Left ventricle myocardium inferior (tissue), 1 donor: ENCODE measurements at regions not wholly inside any gene's neighbourhood (a gene's known extent, or its start where the extent isn't known, plus 50 kb on each side); places are given as distances from the start of the nearest gene placed in this dataset.

Experiments used
- DNase-seq: peaks from one replicate; pipeline ENCODE4 v3.0.0-alpha.2; 2020
- H3K27ac ChIP-seq: fragments of 200-600 bp; replicated peaks from 2 replicates; pipeline ENCODE4 v1.8.0; 2021
- H3K27me3 ChIP-seq: fragments of 200-600 bp; 2 replicates; pipeline ENCODE4 v1.8.0; 2021; ENCODE audit warnings: low read depth
- H3K36me3 ChIP-seq: fragments of 200-600 bp; 2 replicates; pipeline ENCODE4 v1.8.0; 2021
- H3K4me1 ChIP-seq: fragments of 200-600 bp; 2 replicates; pipeline ENCODE4 v1.8.0; 2021
- H3K4me3 ChIP-seq: fragments of 200-600 bp; 2 replicates; pipeline ENCODE4 v1.8.0; 2021; ENCODE audit warnings: mild to moderate bottlenecking, moderate library complexity
- H3K9me3 ChIP-seq: fragments of 200-600 bp; replicated peaks from 2 replicates; pipeline ENCODE4 v1.8.0; 2021
- intact Hi-C: fragments of 100-400 bp; cut with micrococcal nuclease; formaldehyde crosslinking; loops from one replicate; pipeline ENCODE4 v1.11.0; 2022
- TF ChIP-seq, protein P1 (sequence below): fragments of 200-600 bp; IDR thresholded peaks from 2 replicates; pipeline ENCODE4 v1.8.0; 2021; ENCODE audit warnings: antibody characterized with exemption, mild to moderate bottlenecking, borderline replicate concordance
- donor health status: DM: no; HTN: yes; CAD: no; lungs with severe emphysema.

DNA sequence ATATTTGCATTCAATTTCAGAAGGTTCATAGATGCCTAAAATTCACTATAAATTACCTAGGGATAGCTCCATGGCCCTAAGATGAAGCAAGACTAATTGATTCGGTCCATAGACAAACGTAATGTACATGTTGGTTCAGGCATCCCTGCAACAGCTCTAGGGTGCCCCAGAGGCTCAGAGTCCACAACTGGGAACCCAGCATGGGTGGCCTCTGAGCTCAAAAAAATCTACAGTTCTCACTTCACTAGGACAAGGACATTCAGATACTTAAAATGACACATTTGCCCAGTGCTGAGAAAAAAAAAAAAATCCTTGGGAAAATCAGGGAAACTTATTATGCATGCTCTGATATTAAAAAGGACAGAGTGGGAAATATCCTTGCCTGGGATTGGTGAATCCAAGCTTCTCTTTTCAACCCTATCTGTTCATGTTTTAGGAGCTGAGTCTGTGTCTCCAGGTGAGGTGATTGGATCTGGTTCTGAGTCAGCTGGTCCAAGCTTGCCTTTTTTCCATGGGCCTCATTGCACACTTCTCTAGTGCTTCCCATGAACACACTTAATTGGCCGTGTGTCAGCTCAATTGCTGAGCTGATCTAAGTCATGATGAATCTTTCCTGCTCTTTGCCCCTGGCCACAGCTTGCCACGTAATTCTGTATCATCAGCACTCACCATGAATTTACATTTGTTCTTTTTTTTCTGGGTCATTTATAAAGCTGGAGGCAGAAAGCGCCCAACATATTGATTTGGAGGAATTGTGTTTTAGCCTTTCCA is 116.3 kb upstream of the RCN1 start:
- intact Hi-C loops, result no loop called here
- peaks cover 77% of the 10 kb centered on the region for H3K27me3 ChIP-seq

DNA sequence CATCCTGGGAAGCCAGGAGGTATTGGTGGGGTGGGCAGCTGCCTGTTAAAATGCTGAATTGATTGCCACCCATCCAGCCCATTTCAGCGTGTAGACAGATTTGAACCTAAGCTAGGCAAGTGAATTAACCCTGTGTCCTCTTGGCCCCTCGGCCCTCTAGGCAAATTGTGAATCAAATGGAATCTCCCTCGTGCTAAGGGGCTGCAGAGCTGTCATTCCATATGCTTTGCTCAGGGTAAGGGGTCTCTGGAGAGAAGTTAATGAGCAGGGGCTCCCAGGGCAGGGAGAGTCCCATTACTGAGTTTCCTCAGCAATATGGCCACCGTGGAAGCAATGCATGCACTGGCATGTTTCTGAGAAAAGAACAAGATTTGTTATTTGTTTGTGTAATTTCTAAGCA is 117.7 kb upstream of the RCN1 start:
- H3K4me1 ChIP-seq, result no peaks in the 10 kb centered on the region
- DNase-seq, result no peak
- H3K36me3 ChIP-seq, result no peaks in the 10 kb centered on the region
- intact Hi-C loops, result no loop called here
- TF ChIP-seq, protein P1, sequence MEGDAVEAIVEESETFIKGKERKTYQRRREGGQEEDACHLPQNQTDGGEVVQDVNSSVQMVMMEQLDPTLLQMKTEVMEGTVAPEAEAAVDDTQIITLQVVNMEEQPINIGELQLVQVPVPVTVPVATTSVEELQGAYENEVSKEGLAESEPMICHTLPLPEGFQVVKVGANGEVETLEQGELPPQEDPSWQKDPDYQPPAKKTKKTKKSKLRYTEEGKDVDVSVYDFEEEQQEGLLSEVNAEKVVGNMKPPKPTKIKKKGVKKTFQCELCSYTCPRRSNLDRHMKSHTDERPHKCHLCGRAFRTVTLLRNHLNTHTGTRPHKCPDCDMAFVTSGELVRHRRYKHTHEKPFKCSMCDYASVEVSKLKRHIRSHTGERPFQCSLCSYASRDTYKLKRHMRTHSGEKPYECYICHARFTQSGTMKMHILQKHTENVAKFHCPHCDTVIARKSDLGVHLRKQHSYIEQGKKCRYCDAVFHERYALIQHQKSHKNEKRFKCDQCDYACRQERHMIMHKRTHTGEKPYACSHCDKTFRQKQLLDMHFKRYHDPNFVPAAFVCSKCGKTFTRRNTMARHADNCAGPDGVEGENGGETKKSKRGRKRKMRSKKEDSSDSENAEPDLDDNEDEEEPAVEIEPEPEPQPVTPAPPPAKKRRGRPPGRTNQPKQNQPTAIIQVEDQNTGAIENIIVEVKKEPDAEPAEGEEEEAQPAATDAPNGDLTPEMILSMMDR, result no peak
- H3K4me3 ChIP-seq, result no peak overlapping the region
- peaks cover 63% of the 10 kb centered on the region for H3K27me3 ChIP-seq
- H3K27ac ChIP-seq, result no peak overlapping the region
- no peaks in the 10 kb centered on the region for H3K9me3 ChIP-seq

More for the DNA sequence above, 116.3 kb upstream of the RCN1 start:
- Histone ChIP-seq H3K27ac (no peak overlapping the region), H3K9me3 (no peaks in the 10 kb centered on the region), H3K36me3 (no peaks in the 10 kb centered on the region), H3K4me3 (no peak overlapping the region), H3K4me1 (no peaks in the 10 kb centered on the region)
- DNase-seq, result no peak
- TF ChIP-seq, protein P1, result no peak

DNA sequence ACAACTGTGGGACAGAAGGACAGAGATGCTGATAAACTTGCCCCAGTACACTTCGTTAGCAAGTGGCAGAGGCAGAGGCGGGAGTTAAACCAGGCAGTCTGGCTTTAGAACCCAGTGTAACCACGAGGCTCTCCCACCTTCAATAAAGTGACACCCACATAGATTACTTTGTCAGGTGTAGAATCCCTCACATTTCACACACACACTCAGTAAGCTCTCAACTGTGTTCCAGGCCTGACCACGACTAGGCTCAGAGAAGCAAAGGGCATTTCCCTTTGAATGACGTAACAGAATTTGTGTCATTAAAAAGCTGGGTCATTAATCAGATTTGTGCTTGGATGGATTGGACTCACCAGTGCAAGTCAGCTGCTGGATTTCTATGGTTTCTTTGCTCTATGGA is 118.3 kb upstream of the RCN1 start:
- Histone ChIP-seq H3K4me3 (no peak overlapping the region), H3K27me3 (peaks cover 58% of the 10 kb centered on the region), H3K4me1 (peaks cover 3% of the 10 kb centered on the region), H3K9me3 (no peaks in the 10 kb centered on the region), H3K36me3 (no peaks in the 10 kb centered on the region), H3K27ac (no peak overlapping the region)
- intact Hi-C loops, result no loop called here
- DNase-seq, result no peak
- TF ChIP-seq, protein P1, result no peak

DNA sequence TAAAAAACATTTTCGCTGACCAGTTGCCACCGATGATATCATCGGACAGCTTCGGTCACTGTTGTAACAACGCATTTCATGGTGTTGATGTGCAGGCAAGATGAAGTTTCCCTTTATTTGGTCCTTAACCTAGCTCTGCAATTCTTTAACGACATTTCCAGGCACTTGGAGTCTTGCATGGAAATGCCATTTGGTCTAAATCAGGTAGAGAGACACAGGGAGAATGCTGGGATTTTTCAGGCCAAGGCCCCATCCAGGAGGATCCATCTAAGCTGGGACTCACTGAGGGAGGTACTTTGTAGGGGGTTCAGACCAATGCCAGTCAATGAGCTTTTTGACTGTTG is 121.5 kb upstream of the RCN1 start:
- H3K4me1 ChIP-seq, result peaks cover 7% of the 10 kb centered on the region
- no peaks in the 10 kb centered on the region for H3K36me3 ChIP-seq
- no peak overlapping the region for H3K27ac ChIP-seq
- no peaks in the 10 kb centered on the region for H3K9me3 ChIP-seq
- TF ChIP-seq, protein P1, result no peak
- peaks cover 35% of the 10 kb centered on the region for H3K27me3 ChIP-seq
- no peak overlapping the region for H3K4me3 ChIP-seq
- no peak for DNase-seq
- intact Hi-C loops, result no loop called here

DNA sequence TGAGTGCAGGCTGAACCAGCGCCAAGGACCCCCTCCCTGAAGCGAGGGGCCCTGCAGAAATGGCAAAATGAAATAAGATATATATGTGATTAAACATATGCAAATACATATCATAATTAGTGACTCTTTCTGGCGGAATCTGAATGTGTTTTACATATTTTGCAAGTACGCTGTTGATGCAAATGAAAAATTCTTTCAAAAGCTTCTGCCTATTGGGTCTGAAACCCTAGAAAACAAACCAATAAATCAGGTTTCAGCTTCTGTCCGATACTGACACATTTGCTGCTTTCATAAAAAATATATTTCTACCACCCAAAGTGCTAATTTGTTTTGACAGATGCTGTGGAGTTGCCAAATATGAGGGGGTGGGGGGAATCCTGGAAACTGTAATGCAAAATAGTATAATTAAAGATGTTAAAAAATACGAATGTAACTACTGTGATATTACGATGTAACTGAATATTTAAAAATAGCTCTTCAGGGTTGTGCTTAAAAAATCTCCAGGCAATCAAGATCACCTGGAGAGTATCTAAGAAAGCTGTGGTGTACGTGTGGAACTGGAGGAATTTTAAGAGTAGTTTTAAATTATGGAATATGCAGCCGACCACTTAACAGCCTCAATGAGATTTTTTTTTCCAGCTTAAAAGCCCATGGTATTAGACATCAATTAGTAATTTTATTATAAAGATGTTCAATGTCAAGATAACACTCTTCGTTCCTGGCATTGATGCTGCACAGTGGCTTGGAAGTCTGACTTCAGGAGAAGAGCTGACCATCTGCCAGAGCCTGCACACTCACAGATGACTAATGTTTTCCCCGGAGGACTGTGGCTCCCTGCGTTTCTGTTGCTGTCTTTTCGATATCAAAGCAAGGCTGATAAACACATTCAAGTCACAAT is 122.2 kb upstream of the RCN1 start:
- H3K27me3 ChIP-seq, result peaks cover 29% of the 10 kb centered on the region
- TF ChIP-seq, protein P1, result no peak
- DNase-seq, result no peak
- no peaks in the 10 kb centered on the region for H3K36me3 ChIP-seq
- H3K4me1 ChIP-seq, result peaks cover 7% of the 10 kb centered on the region
- no peaks in the 10 kb centered on the region for H3K9me3 ChIP-seq
- intact Hi-C loops, result no loop called here
- H3K27ac ChIP-seq, result no peak overlapping the region
- H3K4me3 ChIP-seq, result no peak overlapping the region
